SKM-1 treated with dmso at 0.1 percent for 144 hours (cell line): ENCODE measurements at regions not wholly inside any gene's neighbourhood (a gene's known extent, or its start where the extent isn't known, plus 50 kb on each side); places are given as distances from the start of the nearest gene placed in this dataset.
"Not testable (repeated sequence)": the region's sequence is repeated elsewhere in the genome, so short reads cannot be mapped to it uniquely, and the experiment has no call there.

Experiments used
- DNase-seq: peaks from one replicate; lab custom pipeline; 2025; ENCODE audit not compliant: unreplicated experiment; lab: John Stamatoyannopoulos, UW

DNA sequence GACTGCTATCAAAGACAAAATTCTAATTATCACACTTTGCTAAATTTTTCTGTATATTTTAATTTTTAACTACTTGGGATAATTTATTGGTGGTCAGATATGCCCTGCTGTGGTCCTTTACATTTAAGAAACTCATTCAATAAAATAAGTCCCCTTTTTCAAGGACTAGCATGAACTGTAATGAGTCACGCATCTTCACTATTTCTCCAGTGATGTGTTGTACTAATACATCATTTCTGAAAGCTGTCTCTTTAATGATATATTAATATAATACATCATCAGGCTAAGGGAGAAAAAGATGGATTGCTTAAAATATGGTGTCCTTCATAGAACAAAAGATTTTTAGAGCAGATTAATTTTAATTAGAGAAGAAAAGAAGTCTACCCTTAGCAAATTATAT lies 901.4 kb downstream of the DIPK2A start:
- no peak for DNase-seq

DNA sequence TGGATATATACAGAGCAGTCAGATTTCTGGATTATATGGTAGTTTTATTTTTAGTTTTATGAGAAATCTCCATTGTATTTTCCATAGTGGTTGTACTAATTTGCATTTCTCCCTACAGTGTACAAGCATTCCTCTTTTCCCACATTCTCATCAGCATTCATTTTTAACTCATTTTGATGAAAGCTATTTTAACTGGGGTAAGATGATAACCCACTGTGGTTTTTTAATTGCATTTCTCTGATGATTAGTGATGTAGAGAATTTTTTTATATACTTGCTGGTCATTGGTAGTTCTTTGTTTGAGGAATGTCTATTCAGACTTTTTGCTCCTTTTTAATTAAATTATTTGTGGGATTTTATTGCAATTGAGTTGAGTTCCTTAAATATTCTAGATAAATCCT lies 903.6 kb downstream of the DIPK2A start:
- DNase-seq = no peak

DNA sequence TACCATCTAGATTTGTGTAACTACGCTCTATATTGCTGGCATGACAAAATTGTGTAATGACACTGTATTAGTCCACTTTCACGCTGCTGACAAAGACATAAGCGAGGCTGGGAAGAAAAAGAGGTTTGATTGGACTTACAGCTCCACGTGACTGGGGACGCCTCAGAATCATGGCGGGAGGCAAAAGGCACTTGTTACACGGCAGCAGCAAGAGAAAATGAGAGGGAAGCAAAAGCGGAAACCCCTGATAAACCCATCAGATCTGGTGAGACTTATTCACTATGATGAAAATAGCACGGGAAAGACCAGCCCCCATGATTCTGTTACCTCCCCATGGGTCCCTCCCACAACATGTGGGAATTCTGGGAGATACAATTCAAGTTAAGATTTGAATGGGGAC lies 905.7 kb downstream of the DIPK2A start:
- DNase-seq = no peak

DNA sequence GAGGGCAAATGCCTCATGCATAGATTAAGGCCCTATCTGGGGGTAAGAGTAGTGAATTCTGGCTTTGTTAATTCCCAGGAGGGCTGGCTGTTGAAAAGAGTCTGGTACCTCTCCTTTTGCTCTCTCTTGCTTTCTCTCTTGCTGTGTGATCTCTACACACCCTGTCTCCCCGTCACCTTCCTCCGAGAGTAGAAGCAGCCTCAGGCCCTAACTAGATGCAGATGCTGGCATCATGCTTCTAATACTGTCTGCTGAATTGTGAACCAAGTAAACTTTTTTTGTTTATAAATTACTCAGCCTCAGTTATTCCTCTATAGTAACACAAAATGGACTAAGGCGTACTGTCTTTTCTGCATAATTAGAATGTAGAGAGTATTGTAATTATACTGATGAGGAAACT lies 908.1 kb downstream of the DIPK2A start:
- no peak for DNase-seq

DNA sequence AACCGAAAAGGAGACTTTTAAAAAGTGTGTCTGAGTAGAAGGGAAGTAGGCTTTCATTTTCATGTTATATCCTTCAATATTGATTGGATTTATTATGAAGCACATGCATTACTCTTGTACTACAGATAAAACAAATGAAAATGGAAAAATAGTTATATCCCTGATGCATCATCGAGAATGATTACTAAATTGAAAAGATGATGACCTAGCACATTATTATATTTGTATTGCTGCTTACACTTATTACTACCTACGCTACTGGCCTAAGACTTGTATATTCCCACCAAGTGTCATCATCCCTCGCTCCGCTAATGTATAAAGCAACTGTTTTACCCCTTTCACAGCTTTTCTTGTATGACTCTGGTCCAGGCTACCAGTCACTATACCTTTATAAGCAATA lies 922.4 kb downstream of the DIPK2A start:
- DNase-seq = no peak

DNA sequence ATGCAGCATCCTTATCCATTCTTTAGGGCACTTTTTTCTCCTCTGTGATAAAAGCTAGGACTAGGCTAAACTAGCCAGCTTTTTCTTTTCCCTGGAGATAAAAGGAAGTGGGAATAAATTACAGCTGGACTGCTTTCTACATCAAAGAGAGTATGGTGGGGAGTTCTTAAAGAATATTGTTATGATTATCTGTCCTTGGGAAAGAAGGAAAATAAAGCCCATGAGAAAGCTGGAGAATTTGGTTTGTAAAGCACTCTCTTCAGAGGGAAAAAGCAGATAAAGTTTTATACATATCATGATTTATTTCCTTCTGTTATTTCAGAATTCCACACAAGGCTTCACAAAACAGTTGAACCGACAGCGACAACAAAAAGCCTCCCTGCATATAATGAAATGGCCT lies 923.0 kb downstream of the DIPK2A start:
- no peak for DNase-seq

DNA sequence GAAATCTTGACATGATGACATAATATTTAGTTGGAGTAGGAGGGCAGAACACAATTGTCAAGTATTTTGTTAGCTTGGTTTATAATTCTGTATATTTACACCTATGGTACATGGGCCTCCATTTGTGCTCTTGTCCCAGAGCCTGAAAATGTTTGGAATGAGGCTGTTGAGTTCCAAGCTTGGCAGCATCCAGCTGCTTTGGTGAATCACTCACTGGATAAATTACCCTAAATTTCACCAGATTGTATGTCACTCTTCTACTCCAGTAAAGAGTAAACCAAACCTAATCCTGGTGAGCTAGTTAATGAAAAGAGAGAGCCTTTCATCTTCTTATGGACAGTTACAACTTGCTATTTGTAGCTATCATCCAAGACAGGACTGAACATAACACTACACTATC lies 928.7 kb downstream of the DIPK2A start:
- no peak for DNase-seq

DNA sequence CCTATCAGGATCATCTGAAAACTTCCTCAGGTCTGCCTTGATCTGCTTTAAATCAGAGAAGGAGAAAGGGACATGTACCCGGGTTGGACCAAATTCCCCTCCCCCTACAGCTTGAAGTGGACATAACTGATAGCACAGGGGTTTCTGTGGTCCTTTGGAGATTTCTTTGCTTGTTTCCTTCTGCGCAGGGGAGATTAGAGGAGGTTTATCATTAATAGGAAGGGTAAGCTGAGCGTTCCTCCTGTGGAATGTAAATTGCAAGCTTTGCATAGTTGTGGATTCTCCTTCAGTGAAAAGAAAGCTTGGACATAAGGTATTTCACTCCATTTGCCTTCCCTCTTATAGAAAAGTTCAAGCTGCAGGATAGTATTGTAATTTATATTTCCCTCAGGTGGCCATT lies 936.0 kb downstream of the DIPK2A start:
- DNase-seq = not testable (repeated sequence)

DNA sequence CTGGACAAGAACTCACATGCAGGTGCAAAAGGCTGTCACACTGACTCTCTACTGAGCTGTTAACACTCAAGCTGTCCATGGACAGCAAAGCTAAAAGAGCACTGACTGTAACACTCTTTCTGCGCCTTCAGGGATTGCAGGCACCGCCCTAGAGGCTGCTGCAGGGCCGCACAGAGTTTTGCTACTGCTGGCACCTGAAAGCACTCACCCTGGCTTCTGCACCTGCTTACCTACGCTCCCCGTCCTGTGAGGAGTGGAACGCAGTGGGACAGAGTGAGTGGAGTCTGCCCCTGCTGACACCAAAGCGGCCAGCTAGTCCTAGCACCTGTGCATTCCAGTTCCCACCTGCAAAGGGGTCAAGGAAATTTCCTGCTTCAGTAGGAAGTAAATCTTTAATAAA lies 941.3 kb downstream of the DIPK2A start:
- DNase-seq = no peak

DNA sequence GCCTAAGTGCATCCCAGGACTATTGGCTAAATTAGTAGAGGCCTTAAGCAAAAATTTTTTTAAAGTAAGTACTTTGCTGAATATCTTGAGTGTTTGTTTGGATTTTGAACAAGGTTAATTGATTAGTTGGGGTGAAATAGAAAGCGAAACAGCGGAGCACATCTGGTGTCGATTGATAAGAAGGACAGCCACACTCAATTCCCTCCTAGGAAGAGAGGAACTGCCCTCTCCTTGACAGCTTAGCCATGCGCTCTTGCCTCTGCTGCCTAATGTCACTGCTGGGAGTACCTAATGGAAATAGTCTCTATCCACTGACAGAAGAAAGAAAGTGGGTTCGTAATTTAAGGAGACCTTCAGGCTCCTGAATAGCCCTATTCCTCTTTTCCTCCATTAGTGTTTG lies 943.6 kb downstream of the DIPK2A start:
- DNase-seq = no peak

DNA sequence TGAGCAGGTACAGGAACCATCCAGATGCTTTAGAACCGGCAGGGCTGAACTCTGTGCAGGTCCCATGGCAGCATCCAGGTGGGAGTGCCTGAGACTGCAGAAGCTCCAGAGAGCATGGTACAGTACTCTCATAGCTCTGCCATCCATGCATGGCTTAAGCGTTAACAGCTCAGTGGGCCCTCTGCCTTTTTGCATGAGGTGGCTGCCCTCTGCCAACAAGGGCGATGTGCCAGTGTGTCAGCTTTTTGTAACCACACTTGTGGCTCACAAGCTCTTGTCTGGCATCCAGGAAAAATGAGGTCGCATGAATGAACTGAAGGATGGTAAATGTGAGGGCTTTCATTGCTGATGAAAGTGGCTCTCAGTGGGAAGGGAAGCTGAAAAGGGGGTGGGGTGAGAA lies 950.1 kb downstream of the DIPK2A start:
- DNase-seq = no peak

DNA sequence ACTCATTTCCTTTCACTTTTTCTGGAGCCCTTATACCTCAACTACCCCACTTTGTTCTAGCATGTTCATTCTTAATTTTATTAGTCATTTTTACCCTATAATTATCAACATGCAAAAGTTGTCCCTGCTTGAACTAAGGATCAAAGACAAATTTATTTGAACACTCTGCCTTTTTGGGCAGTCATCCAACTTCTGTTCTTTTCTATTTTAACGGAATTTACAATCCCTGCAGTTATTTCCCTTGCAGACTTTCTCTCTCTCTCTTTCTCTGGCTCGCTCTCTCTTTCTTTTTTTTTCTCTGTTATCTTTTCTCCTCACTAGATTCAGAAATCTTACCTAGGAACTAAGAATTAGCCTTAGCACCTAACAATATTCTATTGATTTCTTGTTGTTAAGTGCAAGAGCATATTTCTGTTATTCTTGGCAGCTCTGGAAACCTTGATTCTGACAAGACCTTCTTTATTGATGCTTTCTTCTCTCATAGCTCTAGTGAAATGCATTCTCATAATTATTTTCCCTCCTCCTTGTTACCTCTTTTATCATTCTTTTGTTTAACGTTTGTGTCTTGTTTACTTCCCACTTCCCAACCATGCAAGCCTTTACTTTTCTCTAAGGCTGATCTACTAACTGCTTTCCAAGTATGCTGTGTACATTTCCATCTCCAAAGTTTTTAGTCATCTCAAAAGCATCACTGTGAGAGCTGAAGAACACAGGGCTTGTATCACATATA lies 951.6 kb downstream of the DIPK2A start:
- no peak for DNase-seq

DNA sequence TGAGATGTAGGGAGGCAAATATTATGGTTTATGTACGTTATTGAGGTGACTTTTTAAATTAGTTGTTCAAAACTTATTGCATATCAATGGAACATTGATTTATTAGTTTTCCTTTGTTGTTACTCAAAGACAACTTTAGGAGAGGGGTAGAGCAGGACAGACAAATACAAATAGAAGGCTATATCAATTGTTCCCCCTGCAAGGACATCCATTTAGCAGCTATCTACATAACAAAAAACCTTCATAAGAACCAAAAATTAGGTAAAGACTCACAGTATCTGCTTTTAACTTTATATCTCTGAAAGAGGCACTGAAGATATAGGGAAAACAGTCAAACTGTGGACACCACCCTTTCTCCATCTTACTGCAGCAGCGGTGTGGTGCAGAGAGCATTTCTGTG lies 958.8 kb downstream of the DIPK2A start:
- DNase-seq = no peak

DNA sequence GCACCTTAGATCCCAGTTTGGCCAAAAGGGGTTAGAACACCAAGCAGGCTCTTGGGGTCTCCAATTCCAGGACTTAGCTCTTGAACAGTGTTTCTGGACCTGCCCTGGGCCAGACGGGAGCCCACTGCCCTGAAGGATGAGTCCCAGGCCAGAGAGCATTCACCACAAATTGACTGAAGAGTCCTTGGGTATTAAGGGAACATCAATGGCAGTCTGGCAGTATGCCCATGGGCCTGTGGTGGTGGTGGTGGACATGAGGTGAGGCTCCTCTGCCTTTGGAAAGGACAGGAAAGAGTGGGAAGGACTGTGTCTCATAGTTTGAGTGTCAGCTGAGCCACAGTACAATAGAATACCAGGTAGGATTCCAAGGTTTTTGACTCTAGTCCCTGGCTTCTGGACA lies 960.0 kb downstream of the DIPK2A start:
- no peak for DNase-seq

DNA sequence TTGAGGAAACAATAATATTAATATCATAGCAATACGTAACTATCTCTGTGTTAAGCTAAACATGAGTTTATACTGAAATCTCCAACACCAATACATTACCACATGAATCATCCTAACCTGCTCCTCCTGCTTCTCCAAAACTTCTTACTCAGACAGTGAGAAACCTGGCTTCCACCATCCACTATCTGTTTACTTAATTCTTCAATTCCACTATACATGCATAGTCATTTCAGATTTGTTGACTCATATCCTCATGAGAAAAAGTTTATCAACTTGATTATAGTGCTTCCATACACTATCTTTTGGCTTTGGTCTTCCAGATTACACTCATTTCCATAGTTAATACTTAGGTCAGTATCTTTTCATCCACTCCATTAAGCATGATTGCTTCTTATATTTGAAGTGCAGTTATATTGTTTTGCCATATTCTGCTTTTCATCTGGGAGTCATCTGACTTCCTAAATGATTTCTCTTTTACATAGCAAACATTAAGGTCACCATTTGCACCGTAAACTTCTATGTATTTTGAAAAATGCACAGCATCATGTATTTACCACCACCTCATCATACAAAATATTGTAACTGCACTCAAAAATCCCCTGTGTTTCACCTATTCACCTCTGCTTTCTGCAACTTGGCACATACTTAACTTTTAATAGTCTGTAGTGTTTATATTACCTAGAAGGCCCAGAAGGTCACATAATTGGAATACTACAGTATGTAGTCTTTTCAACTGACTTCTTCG lies 970.6 kb downstream of the DIPK2A start:
- no peak for DNase-seq

DNA sequence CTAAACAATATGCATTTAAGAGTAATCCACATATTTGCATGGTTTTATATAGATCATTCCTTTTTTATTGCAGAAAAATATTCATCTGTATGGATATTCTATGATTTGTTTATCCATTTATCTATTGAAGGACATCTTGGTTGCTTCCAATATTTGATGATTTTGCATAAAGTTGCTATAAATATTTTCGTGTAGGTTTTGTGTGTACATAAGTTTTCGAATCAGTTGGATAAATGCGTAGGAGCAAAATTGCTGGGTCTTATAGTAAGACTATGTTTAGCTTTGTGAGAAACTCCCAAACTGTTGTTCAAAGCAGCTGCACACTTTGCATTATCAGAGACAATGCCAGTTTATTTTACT lies 971.2 kb downstream of the DIPK2A start:
- DNase-seq = no peak

DNA sequence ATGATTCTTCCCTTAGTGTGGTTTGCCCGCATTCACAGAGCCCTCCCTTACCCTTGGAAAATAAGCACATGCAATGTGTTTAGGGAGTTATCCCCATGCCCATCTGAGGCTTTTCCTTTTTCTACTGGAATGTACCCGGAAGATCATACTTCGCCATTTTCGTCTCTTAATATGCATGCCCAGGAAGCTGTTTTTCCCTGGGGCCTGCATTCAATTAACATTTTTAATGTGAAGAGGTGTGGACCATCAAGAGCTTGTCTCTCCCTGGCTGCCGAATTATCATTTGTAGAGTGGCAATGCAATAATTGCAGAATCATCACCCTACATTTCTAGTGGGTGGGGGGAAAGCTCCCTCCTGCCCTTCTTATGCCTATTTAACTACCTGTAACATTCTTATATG lies 976.3 kb downstream of the DIPK2A start:
- no peak for DNase-seq

DNA sequence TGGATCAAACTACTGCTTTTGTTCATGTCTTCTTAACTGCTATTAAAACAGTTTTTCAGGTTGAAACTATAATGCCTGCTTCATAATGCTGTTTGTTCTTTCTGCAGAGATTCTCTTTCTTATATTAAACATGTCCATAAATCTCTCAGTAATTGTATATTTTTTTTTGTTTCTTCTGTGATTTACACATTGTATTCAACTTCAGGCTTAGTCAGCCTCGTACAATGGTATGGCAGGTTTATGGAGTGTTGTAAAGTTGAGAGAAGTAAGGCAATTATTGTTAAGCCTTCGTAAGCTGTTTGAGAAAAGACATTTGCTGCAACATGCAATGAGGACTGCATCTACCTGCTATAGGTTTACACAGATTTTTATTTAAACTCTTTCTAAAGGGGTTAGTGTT lies 977.1 kb downstream of the DIPK2A start:
- no peak for DNase-seq

DNA sequence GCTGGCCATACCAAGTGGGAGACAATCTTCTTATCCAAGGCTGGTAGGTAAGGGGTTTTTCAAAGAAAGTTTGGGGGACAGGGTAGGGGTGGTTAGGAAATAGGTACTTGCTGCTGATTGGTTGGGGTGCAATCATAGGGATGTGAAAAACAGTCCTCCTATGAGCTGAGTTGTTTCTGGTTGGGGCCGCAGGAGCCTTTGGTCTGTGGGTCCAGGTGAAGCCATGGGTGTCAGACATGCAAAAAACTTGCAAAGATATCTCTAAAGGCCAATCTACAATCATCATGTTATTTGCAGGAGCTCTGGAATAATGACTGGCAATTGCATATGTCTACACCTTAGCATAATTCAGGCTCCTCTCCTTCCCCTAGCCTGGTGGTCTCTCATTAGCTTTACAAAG lies 982.3 kb downstream of the DIPK2A start:
- DNase-seq = no peak

DNA sequence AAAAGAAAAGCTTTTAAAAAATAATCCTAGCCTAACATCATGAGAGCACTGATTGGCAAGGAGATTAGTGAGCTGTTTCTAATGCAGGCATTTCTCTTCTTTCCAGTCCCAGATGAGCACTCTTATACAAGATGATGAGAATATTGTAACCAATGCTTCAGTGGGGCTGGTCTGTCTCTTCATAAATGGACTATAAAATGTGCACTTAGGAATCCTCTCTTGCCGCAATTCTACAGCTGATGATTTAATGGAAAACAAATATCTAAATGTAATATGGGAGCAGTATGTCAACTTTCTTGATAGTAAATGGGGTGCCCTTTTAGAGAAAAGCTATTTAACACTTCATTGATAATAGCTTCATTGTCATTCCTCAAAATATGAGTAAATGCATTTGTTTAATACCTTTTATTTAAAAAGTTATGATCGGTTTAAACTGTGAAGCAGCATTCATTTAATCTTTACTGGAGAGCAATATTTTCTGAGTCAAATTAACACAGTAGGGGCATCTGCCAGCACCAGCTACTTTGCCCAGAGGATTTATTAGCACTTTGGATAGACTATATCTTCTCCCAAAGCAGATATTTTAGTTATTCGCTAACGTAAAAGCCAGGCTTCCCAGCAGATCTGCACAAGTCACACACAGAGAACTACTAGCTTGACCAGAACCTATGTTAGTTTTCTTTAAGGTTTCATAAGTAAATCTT lies 985.9 kb downstream of the DIPK2A start:
- no peak for DNase-seq

DNA sequence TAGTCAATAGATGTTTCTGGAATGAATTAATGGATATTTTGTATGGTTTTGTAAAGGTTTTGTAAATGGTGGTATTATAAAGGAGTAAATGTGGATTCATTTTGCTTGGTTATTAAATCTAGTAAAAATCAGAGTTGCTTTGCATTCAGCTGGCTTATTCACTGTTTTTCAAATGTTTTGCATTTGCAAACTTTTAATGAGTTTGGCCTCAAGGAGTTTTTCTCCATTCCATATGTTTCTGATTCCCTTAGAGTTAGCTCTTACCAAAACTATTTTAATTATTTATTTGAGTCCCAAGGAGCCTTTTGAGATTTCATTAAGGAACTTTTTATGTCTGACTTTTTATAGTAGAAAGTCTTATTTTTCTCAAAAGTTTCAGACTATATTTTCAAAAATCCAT lies 992.2 kb downstream of the DIPK2A start:
- no peak for DNase-seq

DNA sequence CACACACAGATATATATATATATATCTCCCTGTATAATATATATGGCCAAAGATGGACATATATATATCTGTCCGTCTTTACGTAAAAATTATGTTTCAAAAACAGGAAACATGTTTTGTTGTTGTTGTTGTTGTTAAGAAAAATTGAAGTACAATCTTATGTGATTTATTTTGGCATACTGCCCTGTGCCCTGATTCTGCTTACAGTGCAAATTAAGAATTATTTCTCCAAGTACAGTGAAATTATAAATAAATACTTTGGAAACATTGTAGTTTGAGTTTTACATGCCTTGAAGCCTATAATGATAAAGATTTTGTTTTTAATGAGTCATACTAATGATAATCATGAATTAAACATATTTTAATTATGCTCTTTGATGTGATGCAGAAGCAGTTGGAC lies 994.9 kb downstream of the DIPK2A start:
- DNase-seq = no peak
